ENCODE measurements at regions not wholly inside any gene's neighbourhood (a gene's known extent, or its start where the extent isn't known, plus 50 kb on each side); places are given as distances from the start of the nearest gene placed in this dataset.
A peak's percentile ranks its signal among the peaks of the same experiment; 100 is the strongest.
"Not testable (repeated sequence)": the region's sequence is repeated elsewhere in the genome, so short reads cannot be mapped to it uniquely, and the experiment has no call there.

DNA sequence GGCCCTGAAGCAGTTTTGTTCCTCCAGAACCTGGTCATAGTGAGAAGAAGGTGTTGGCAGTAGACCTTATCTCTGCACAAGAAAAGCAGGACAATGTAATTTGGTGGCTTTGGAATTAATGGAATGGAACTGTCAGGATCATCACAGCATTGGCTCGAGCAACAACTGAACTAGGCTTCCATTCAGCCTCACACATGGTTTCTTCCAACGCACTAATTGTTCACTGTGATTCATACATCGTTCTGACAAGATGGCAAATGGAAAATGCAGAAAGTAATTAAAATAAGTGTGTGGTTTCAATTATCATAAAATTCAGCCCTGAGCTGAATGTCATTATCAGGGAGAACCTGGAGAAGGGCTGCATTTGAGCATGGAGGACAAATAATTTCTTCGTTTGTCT, 80.6 kb downstream of the MFSD1 start:
- DNase-seq (ENCODE audit: low read depth), result no peak

DNA sequence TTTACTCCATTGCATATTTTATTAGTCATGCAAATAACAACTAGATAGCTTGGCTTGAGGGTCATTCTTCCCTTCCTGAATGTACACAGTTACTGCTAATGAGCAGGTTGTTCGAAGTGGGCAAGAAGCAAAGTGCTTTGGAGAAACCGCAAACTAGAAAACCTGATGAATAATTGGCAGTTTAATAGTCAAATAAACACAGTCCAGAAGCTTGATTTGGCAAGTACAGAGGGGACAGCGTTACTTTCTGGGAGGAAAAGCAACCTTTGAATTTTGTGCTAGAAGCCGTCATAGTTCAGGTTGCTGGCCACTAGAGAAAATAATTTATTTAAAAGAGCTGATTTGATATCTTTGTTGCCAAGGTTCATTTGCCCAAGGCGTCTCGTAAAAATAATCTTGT, 94.9 kb downstream of the MFSD1 start:
- DNase-seq (ENCODE audit: low read depth), result no peak

DNA sequence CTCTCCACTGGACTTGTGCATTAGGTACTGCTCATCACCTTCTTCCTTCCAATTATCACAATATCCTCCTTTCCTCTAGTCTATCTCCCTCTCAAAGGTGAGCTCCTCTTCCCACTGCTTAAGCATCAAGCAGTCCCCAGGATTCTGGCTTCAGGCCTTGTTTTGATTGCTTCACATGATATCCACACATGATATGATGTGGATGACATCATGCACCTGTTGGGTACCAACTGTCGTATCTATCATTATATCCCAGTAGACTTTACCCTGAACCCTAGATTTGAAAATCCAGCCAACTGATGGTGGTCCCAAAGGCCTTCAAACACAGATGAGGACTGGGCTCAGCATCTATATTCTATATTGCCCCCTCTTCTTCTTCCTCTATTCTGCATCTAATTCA, 104.9 kb downstream of the MFSD1 start:
- no peak for DNase-seq (ENCODE audit: low read depth)

DNA sequence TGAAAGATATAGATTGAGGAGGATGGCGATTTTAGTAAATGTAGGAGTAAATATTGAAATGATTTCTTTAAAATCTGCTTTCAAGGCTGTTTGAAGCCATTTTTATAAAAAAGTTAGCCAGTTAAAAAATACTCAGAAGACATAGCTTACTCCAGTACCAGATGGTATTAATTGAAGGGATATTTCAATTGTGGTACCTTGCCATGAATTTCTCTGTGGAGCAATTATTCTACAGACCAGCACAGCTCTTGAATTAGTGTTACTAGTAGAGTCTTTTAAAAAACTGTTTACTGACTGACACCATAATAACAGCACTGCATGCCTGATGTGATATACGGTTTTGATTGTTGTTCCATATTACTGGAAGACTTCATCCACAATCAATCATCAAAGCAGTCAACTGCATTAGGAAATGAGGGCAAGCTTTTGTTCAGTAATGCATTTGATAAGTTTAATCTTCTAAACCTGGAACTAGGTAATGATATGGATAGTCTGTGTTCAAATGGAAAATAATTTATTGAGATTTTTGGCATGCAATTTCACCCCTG, 106.4 kb downstream of the MFSD1 start:
- no peak for DNase-seq (ENCODE audit: low read depth)

DNA sequence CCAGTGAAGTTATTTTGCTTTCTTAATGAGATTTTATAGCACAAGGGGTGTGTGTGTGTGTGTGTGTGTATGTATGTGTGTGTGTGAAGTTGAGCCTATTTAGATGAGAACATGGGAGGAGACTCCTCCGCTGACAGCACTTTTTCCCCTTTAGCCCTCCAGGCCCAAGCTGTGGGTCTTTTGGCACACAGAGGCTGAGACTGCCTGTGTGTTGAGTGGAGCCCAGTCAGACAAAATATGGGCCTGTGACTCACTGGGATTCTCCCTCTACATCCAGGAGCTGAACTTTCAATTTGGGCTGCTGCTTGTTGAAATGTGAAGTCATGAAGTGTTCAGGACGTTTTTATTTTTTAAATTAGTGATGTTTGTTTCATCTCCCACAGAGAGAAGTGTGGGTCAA, 108.0 kb downstream of the MFSD1 start:
- no peak for DNase-seq (ENCODE audit: low read depth)

DNA sequence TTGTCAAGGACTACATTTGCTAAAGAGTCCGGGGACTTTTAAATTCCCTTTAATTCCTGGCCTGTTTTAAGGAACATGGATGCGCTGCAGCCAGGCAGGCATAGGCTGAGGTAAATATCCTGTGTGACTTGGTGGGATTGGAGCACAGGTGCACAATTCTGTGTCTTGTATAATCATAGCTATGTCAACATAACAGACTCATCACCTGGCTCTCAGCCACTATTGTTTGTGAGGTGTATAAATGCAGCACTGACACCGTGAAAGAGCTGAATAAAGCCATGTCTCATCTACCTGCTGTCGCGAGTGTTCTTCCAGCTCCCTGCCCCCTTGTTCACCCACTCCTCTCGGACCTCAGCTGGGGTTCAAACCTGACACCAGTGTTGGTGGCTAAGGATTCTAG, 109.7 kb downstream of the MFSD1 start:
- no peak for DNase-seq (ENCODE audit: low read depth)

DNA sequence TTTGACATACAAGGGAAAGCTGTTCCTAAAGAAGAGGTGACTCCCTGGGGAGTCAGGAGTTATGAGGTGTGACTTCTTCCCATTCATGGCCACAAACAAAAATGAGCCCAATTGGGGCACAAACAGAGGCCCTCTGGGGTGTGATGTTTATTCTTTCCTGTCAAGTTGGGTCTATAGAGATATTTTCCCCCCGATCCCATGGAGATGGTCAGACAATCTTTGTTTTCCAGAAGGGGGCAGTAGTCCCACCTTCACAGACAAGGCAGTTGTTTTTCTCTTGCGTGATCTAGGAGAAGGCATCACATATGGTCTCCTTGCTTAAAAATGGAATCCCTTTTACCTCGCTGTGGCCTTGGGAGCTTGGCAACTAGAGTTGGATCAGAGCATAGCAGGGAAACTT, 110.3 kb downstream of the MFSD1 start:
- DNase-seq (ENCODE audit: low read depth), result no peak

DNA sequence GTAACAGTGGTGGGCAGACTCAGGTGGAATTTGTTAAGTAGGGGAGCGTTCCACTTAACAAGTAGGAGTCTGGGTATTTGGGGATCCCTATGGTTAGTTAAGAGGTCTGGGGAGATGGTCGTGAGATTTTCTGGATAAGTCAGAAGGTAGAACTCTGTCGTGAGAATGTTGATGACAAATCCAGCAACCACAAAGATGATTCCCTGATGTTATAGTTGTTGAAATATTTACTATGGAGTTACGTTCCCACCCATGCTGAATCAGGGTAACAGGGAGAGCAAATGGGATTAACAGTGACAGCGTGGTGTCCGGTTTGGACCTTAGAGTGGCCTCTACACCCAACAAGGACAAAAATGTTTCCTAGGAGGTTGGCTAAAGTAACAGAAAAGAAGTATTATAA, 110.8 kb downstream of the MFSD1 start:
- no peak for DNase-seq (ENCODE audit: low read depth)

DNA sequence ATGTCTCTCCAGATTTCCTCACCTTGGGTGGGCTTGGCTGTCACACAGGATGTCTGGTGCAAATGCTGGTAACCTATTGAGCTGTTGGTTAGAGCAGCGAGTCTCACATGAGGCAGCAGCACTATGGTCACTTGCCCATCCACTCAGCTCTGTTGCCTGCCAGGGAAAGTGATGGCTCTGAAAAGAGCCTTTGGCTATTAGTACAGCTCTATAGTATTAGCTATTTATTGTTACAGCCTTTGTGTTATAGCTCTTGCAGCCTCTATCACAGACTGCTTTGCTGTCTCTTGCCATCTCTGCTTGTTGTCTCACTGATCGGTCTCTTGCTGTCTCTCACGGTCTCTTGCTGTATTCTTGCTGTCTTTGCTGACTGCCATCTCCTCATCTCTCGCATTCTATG, 114.3 kb downstream of the MFSD1 start:
- no peak for DNase-seq (ENCODE audit: low read depth)

DNA sequence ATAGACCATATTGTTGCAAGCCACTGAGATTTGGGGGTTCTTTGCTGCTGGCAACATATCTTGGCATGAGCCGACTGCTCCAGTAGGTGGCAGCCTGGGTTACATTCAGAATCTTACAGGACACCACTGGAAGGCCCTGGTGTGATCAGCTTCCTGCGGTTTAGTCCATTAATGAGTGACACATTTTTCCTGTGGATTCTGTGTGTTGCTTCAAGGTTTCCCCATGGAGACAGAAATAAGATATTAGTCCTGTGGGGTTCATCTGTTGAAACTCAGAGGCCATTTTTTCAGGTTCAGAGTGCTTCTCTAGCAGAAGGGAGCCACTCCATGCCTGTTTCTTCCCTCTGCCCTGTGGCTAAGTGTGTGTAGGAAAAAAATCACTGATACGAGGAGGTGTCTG, 116.2 kb downstream of the MFSD1 start:
- peak; percentile 30 for DNase-seq (ENCODE audit: low read depth)

DNA sequence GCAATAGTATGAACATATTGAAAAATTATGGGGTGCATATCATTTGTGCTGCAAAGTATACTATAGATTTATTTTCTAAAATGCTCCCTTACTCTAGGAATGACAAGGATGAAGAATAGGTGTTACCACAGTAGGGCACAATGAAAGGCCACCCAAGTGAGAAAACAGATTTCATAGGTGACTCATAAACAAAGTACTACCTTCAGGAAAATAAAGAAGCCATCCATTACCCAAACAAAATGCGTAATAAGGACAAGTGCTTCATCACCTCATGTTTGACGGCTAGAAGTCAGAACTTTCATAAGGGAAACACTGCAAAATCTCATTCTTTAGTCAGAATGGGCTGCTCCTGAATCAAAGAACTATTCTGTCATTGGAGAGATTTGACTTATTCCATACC, 116.6 kb downstream of the MFSD1 start:
- DNase-seq (ENCODE audit: low read depth), result no peak

DNA sequence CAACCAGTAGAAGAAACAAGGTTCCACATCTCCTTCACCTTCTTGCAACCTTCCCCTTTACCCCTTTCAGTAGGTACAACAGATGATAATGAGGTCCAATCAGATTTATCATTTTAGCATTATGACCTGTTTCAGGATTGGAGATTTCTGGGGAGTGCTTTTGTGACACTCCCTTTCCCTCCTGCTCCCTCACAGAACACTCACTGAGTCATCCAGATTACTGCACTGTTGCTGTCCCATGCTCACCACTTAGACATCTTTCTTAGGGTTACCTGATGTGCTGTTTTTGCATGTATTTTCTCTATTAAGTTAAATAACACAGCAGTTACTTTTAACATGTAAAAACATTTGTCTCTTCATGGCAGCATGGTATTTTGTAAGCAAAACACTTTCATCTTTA, 118.5 kb downstream of the MFSD1 start:
- DNase-seq (ENCODE audit: low read depth), result no peak

DNA sequence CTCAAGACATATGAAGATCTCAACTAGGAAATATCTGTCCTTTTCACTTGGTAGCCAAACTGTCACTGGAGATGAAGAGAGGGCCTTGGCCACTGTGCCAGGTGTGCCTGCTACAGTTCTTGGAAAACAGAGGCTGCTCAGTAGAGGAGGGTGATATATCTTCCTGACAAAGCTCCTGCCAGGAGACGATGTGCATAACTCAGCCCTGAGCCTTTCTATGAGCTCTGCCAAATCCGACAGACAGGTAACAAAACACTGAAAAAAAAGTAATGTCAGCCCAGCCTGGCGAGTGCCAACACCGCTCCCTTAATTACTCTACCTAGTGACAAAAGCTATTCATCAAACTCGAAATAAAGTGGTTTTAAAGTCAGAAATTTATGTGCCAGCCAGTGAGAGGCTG, 123.2 kb downstream of the MFSD1 start:
- no peak for DNase-seq (ENCODE audit: low read depth)

DNA sequence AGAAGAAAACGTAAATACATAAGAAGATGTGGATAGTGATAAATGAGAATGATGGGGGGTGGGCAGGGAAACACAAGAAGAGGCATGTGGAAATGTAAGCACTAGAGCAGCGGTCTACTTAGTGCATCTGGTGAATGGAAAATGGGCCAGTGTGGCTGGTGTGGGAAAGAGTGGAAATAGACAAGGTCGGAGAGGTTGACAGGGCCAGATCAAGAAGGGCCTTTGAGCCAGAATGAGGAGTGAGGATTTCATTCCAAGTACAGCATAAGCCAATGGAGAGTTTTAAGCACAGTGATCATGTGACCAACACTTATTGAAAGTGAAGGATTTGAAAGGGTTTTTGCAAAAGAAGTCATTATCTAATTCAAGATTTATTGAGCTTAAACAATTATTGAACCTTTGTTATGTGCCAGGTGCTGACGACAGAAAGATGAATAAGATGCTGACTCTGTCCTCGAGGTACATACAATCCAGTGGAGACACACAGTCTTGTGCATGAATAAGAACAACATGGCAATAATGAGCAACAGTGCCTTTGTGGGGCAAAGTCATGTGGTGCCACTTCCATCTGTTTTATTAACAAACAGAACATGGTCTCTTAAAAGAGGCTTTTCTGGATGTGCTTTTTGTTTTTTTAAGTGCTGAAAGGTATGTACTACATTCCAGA, 124.1 kb downstream of the MFSD1 start:
- DNase-seq (ENCODE audit: low read depth), result no peak

DNA sequence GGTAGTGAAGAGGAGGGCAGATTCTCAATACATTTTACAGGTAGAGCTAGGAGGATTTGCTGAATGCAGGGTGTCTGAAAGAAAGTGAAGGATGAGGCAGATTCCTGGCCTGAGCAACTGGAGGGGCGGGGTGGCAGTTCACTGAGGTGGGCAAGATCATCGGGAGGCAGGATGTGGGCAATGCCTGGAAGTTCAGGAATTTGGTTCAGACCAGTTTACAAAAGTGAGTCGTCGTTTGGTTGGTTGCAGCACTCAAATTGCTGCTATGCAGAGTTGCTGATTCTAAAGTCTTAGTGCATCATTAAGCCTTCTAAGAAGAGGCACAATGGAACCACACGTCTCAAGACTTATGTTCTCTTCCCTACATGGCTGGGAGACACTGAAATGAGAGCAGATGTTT, 134.0 kb downstream of the MFSD1 start:
- no peak for DNase-seq (ENCODE audit: low read depth)

DNA sequence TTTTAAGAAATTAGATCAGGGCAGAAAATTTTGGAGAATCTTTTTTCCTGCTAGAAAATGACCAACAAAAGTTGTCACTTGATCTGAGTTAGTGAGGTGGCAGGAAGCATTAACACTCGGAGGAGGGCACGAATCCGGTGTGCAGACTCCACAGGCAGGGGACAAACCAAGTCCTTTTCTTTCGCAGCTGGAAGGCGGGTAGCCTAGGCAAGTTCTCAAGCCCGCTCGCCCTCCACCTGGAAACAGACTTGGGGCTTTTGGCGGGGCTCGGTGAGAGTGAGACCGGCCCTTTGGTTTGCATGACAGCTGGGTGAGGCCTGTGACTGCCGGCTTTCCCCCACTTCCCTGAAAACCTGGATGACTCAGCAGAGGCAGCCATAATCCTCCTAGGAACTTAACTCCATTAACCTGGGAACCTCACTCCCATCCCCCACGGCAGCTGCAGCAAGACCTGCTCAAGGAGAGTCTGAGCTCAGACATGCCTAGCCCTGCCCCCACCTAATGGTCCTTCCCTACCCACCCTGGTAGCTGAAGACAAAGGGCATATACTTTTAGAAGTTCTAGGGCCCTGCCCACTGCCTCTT, 134.8 kb downstream of the MFSD1 start:
- DNase-seq (ENCODE audit: low read depth), result no peak

DNA sequence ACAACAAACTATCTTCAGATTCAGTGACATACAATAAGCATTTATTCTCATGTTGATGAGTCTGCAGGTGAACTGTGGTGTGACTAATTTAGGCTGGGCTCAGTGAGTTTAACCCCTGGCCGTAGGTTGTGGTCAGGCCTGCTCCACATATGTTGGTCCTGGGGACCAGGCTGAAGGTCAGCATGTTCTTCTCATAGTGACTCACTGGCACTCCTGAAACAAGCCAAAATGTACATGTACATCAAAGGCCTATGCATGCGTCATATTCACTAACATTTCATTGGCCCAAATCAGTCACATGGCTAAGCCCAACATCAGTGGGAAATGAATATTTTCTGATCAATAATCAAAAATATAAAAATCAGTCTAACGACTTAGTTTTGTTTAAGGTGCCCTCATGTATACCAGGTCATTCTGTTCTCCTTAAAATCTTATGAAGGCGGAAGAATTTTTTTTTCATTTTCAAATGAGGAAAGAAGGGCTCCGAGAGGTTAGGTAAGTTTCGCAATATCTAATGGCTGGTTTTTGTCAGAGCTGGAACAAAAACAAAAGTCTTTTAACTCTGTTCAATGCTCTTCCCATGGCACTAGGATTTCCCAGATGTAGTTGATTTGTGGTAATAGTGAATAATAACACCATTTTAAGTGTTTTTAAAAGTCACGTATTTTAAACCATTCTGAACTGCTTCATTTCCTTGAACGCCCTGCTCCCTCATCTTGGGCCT, 148.5 kb downstream of the MFSD1 start:
- DNase-seq (ENCODE audit: low read depth), result no peak

DNA sequence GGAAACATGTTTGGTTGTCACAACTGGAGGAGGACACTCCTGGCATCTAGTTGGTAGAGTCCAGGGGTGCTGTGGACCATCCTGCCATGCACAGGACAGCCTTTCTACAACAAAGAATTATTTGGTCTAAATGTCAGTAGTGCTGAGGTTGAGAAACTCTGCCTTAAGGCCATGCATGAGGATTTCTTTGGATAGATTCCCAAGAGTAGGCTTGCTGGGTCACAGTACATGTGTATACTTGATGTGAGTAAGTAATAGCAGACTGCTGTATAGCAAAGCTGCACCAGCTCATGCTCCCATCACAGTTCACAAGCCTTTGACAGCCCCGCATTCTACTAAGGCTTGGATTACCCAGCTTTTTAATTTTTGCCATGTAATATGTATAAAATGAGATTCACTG, 151.3 kb downstream of the MFSD1 start:
- no peak for DNase-seq (ENCODE audit: low read depth)

DNA sequence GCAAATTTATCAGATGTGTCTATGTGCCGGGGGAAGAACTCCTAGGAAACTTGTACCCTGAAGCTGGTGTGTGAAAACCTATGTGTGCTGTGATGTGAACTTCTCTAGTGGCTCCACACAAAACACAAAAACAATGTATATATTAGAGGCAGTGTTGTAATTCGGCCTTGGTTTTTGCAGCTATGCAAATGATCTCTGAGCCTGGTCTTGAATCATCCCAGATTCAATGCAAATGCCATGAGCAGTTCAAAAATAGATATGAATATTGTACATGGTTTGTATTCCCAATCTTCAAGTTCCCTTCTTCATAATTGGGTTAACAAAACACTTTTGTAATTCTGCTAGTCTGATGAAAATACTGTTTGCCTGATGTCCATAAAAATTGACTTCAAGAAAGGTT, 152.6 kb downstream of the MFSD1 start:
- no peak for DNase-seq (ENCODE audit: low read depth)

DNA sequence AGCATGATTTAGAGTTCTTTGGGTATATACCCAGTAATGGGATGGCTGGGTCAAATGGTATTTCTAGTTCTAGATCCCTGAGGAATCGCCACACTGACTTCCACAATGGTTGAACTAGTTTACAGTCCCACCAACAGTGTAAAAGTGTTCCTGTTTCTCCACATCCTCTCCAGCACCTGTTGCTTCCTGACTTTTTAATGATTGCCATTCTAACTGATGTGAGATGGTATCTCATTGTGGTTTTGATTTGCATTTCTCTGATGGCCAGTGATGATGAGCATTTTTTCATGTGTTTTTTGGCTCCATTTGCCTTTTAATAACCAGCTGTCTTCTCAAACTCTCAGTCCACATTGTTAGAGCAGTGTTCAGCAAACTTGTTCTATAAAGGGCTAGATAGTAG, 155.9 kb downstream of the MFSD1 start:
- not testable (repeated sequence) for DNase-seq (ENCODE audit: low read depth)

DNA sequence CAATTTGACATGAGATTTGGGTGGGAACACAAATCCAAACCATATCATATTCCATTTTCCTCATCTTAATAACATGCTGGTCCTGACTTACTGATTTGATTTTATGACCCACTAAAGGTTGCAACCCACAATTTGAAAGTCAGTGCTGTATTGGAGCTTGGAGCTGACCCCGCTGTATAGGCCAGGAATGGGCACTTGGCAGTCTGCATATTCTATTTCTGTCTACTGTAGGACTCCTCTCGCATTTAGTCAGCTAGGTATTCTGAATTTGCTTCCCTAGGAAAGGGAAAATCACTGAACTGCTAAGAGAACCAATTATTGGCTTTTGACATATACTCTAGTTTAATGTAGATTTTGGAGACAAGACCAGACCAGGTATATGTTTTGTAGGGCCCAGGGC, 157.0 kb downstream of the MFSD1 start:
- DNase-seq (ENCODE audit: low read depth), result no peak

DNA sequence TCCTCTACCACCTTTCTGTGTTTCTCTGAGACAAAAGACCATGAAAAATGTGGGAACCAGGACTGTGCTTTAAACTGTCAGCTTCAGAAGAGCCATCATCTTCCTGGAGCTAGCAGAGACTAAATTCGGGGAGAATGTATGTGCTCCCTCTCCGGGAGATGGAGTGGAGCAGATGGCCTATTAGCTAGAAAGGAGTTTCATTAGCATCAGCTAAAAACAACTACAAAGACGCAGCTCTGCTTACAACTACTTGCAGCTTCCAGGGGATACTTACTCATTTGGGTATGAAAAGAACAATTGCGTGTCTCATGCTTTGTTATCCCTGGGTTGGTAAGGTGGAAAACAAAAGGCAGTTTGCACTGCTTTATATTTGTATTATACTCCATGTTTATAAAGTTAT, 159.6 kb downstream of the MFSD1 start:
- no peak for DNase-seq (ENCODE audit: low read depth)

DNA sequence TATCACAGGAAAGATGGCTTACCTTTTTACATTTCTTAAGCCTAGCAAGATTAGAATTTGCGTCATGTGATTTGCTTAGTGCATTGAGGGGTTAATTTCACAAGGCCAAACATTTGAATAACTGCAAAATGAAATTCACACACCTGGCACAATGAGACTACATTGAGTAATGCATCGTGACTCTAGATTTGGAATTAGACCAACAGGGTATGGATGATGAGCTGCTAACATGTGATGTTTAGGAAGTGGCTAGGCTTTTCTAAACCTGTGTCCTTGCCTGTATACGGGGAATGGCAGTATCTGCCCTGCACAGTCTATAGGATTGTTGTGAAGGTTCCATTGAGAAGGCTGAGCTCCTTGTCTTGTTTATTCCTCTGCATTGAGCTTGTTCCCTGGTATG, 160.1 kb downstream of the MFSD1 start:
- no peak for DNase-seq (ENCODE audit: low read depth)

DNA sequence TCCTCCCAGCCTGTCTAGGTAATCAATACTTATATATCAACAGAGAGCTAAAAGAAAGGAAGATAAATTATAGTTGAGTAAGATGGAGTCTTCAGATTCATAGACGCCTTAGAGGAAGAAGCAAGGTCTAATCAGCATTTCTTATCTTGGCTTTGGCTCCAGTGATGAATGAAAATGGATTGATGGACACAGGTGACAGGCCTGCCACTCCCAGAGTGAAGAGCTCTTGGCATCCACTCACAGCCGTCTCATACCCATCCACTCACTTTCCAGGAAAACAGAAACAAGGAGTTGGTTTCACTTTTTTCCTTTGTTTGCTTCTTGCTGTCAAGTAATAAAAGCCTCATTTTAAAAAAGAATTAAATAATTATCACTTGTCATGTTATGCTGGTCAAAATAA, 168.2 kb downstream of the MFSD1 start:
- no peak for DNase-seq (ENCODE audit: low read depth)

Measured in fibroblast of the conjunctiva (primary cell).